Kidney (tissue), 13 donors: ENCODE measurements at regions not wholly inside any gene's neighbourhood (a gene's known extent, or its start where the extent isn't known, plus 50 kb on each side); places are given as distances from the start of the nearest gene placed in this dataset.

Experiments used
- DNase-seq, 5 donors: peaks; one replicate each; pipeline ENCODE4 v3.0.0-alpha.2; 2013 to 2020
- FAIRE-seq: peaks from 2 replicates; lab custom pipeline; 2012; peaks lifted over from hg19 to GRCh38; lab: Jason Lieb, UNC
- H3K27ac ChIP-seq, 2 donors: one replicate each; pipeline ENCODE4 v1.7.0; 2013; ENCODE audit warnings: low read depth in 2 of 2, low read length in 2 of 2, inconsistent platforms in 1 of 2
- H3K27me3 ChIP-seq: one replicate; pipeline ENCODE4 v1.7.1; 2013; ENCODE audit warnings: low read length, inconsistent platforms; ENCODE audit not compliant: control insufficient read depth, insufficient read depth
- H3K36me3 ChIP-seq, 3 donors: one replicate each; pipeline versions ENCODE4 v1.7.0 to v1.7.1; 2013; ENCODE audit warnings: low read length in 3 of 3, control low read depth in 1 of 3, inconsistent platforms in 1 of 3; ENCODE audit not compliant: insufficient read depth in 3 of 3, control insufficient read depth in 2 of 3
- H3K4me1 ChIP-seq, 3 donors: one replicate each; pipeline versions ENCODE4 v1.7.0 to v1.7.1; 2013; ENCODE audit warnings: low read length in 3 of 3, inconsistent platforms in 1 of 3, low read depth in 1 of 3; ENCODE audit not compliant: control insufficient read depth in 2 of 3, insufficient read depth in 2 of 3
- H3K4me3 ChIP-seq, 3 donors: one replicate each; pipeline versions ENCODE4 v1.7.0 to v1.8.1; 2013; ENCODE audit warnings: low read length in 3 of 3, control low read depth in 1 of 3, inconsistent platforms in 1 of 3
- H3K9ac ChIP-seq, 3 donors: one replicate each; pipeline versions ENCODE4 v1.7.0 to v1.7.1; 2013; ENCODE audit warnings: low read length in 3 of 3, control low read depth in 1 of 3, inconsistent platforms in 1 of 3
- H3K9me3 ChIP-seq, 3 donors: one replicate each; pipeline versions ENCODE4 v1.7.0 to v1.7.1; 2013; ENCODE audit warnings: low read length in 3 of 3, control low read depth in 1 of 3, inconsistent platforms in 1 of 3; ENCODE audit not compliant: control insufficient read depth in 2 of 3, insufficient read depth in 1 of 3
- intact Hi-C: fragments of 100-400 bp; cut with DNase I; formaldehyde crosslinking; loops from one replicate; pipeline ENCODE4 v1.11.1; 2022
- TF ChIP-seq, protein P1 (sequence below): IDR thresholded peaks from 3 replicates; pipeline ENCODE4 v1.5.1; 2012; ENCODE audit warnings: mild to moderate bottlenecking, moderate library complexity, borderline replicate concordance; ENCODE audit not compliant: insufficient read depth; ENCODE audit errors: extremely low read depth
- donor health status: control.
- donor health status: control.
- donor health status: control.
- donor health status: control.
- donor health status: control.
- donor health status: DM: yes; HTN: yes; CAD: no.
- donor health status: Normal renal cell carcinoma (clear cell type).

- Histone ChIP-seq H3K9me3 (no peaks in the 10 kb centered on the region), H3K4me1 (no peaks in the 10 kb centered on the region), H3K27ac (no peak overlapping the region), H3K27me3 (no peaks in the 10 kb centered on the region), H3K4me3 (no peak overlapping the region), H3K36me3 (no peaks in the 10 kb centered on the region), H3K9ac (no peak overlapping the region)
- no peak for DNase-seq
- TF ChIP-seq, protein P1, sequence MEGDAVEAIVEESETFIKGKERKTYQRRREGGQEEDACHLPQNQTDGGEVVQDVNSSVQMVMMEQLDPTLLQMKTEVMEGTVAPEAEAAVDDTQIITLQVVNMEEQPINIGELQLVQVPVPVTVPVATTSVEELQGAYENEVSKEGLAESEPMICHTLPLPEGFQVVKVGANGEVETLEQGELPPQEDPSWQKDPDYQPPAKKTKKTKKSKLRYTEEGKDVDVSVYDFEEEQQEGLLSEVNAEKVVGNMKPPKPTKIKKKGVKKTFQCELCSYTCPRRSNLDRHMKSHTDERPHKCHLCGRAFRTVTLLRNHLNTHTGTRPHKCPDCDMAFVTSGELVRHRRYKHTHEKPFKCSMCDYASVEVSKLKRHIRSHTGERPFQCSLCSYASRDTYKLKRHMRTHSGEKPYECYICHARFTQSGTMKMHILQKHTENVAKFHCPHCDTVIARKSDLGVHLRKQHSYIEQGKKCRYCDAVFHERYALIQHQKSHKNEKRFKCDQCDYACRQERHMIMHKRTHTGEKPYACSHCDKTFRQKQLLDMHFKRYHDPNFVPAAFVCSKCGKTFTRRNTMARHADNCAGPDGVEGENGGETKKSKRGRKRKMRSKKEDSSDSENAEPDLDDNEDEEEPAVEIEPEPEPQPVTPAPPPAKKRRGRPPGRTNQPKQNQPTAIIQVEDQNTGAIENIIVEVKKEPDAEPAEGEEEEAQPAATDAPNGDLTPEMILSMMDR: no peak
- no peak for FAIRE-seq
- intact Hi-C loops: no loop called here
Measured at GRCh38 chr5:72006361-72006760, 100.9 kb upstream of the MAP1B start.

DNA sequence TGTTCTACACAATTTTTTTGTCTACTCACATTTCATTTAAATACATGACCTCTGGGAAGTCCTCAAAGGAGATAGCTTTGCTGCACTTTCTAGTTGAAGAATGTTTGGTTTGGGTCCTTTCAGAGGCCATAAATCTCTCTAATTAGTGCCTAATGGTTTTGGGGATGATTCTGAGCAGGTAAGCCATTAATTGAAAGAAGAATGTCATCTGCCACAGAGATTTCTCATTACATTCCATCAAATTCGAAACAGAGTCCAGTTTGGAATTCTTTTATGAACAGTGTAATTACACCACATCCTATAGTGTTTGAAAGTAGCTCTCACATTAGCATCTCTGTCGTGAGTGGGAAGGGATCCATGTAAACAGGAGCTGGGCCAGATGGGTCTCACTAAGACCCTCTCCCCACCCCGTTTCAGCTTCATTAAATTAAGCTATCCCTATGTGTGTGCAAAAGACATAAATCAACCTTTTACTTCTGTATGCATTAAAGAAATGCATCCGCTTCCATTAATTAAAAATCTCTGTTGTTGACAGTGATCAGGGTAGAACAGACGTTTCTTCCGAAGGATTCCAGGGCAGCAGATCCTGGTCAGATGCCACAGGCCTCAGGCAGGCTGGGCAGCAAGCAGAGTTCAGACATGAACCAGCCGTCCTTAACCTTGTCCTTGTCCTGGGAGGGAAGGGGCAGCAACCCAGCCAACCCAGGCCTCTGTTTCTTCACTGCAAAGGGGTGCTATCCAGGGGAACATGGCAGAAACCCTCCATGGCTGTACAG lies 99.8 kb upstream of the MAP1B start:
- H3K36me3 ChIP-seq: no peaks in the 10 kb centered on the region
- no peaks in the 10 kb centered on the region for H3K9me3 ChIP-seq
- no peaks in the 10 kb centered on the region for H3K4me1 ChIP-seq
- TF ChIP-seq, protein P1: no peak
- H3K27ac ChIP-seq: no peak overlapping the region
- H3K27me3 ChIP-seq: no peaks in the 10 kb centered on the region
- intact Hi-C loops: no loop called here
- H3K4me3 ChIP-seq: no peak overlapping the region
- FAIRE-seq: no peak
- peak in 3 of 5 donors; percentile 11 to 36 (median 18) for DNase-seq
- H3K9ac ChIP-seq: no peak overlapping the region

- Histone ChIP-seq H3K4me3 (no peak overlapping the region), H3K9me3 (no peaks in the 10 kb centered on the region), H3K36me3 (no peaks in the 10 kb centered on the region), H3K27ac (no peak overlapping the region), H3K4me1 (no peaks in the 10 kb centered on the region), H3K9ac (no peak overlapping the region), H3K27me3 (no peaks in the 10 kb centered on the region)
- DNase-seq: peak in 2 of 5 donors; percentile 12 to 30
- TF ChIP-seq, protein P1: no peak
- no peak for FAIRE-seq
- intact Hi-C loops: no loop called here
Measured at GRCh38 chr5:72009280-72009679, 98.0 kb upstream of the MAP1B start.
